ENCODE measurements at regions not wholly inside any gene's neighbourhood (a gene's known extent, or its start where the extent isn't known, plus 50 kb on each side); places are given as distances from the start of the nearest gene placed in this dataset.

DNA sequence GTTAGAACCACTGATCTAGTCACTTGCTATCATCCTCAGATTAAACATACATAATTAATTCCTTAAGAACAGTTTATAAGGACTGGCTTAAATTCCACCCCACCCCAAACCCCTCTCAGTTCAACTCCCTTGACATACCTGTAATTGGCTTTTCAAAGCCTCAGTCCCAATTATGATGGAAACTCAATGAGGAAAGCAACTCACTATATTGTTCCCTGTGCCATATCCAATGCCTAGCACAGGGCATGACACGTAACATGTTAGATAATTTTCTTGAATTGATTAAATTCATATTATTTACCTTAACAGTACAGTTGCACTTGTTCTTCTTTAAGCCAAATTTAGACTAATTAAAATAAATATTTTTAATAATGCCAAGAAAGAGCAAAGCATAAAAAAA lies 465.1 kb upstream of the CHAC2 start:
- no peak for TF ChIP-seq ESRRA (IDR thresholded peaks at IDR 0.05; ENCODE audit: low read length)
- TF ChIP-seq, protein P1, sequence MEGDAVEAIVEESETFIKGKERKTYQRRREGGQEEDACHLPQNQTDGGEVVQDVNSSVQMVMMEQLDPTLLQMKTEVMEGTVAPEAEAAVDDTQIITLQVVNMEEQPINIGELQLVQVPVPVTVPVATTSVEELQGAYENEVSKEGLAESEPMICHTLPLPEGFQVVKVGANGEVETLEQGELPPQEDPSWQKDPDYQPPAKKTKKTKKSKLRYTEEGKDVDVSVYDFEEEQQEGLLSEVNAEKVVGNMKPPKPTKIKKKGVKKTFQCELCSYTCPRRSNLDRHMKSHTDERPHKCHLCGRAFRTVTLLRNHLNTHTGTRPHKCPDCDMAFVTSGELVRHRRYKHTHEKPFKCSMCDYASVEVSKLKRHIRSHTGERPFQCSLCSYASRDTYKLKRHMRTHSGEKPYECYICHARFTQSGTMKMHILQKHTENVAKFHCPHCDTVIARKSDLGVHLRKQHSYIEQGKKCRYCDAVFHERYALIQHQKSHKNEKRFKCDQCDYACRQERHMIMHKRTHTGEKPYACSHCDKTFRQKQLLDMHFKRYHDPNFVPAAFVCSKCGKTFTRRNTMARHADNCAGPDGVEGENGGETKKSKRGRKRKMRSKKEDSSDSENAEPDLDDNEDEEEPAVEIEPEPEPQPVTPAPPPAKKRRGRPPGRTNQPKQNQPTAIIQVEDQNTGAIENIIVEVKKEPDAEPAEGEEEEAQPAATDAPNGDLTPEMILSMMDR (IDR thresholded peaks at IDR 0.05 in 2 of 3, conservative IDR thresholded peaks at IDR 0.05 in 1 of 3; ENCODE audit: control insufficient read depth in 2 of 3, extremely low read depth in 1 of 3, insufficient read depth in 1 of 3, low read depth in 3 of 3, low read length in 3 of 3): no peak
- no peak for TF ChIP-seq CHD2 (IDR thresholded peaks at IDR 0.05; ENCODE audit: borderline replicate concordance, low read depth, low read length)
